HG03045 (cell line): ENCODE measurements at regions not wholly inside any gene's neighbourhood (a gene's known extent, or its start where the extent isn't known, plus 50 kb on each side); places are given as distances from the start of the nearest gene placed in this dataset.
"Not testable (repeated sequence)": the region's sequence is repeated elsewhere in the genome, so short reads cannot be mapped to it uniquely, and the experiment has no call there.

ENCODE experiments used
- ATAC-seq: cut with Tn5 transposase; IDR thresholded peaks from one replicate; pipeline ENCODE4 v1.9.1; 2021; ENCODE audit warnings: mild to moderate bottlenecking, moderate library complexity; ENCODE audit not compliant: unreplicated experiment

GRCh38 chr3:87895983-87896382, 162.8 kb downstream of the CGGBP1 start:
- ATAC-seq: no peak

- no peak for ATAC-seq
Measured at GRCh38 chr3:87873136-87873535, 185.7 kb downstream of the CGGBP1 start.

- ATAC-seq: no peak
Measured at GRCh38 chr3:87867001-87867400, 191.8 kb downstream of the CGGBP1 start.

- no peak for ATAC-seq
Measured at GRCh38 chr3:87856126-87856525, 202.7 kb downstream of the CGGBP1 start.

GRCh38 chr3:87855616-87856015, 203.2 kb downstream of the CGGBP1 start:
- ATAC-seq: no peak

- ATAC-seq: no peak
Measured at GRCh38 chr3:87855211-87855610, 203.6 kb downstream of the CGGBP1 start.

- no peak for ATAC-seq
Measured at GRCh38 chr3:87848003-87848402, 210.8 kb downstream of the CGGBP1 start.

GRCh38 chr3:87837076-87837475, 221.7 kb downstream of the CGGBP1 start:
- no peak for ATAC-seq

- ATAC-seq: no peak
Measured at GRCh38 chr3:87836026-87836425, 222.8 kb downstream of the CGGBP1 start.

GRCh38 chr3:87835236-87835635, 223.6 kb downstream of the CGGBP1 start:
- no peak for ATAC-seq

GRCh38 chr3:87834327-87834726, 224.5 kb downstream of the CGGBP1 start:
- ATAC-seq: no peak

- no peak for ATAC-seq
Measured at GRCh38 chr3:87833039-87833377, 225.8 kb downstream of the CGGBP1 start.

- ATAC-seq: no peak
Measured at GRCh38 chr3:87828046-87828445, 230.8 kb downstream of the CGGBP1 start.

GRCh38 chr3:87822563-87822962, 236.2 kb downstream of the CGGBP1 start:
- ATAC-seq: no peak

- not testable (repeated sequence) for ATAC-seq
Measured at GRCh38 chr3:87813503-87813902, 245.3 kb downstream of the CGGBP1 start.

GRCh38 chr3:87811953-87812352, 246.9 kb downstream of the CGGBP1 start:
- no peak for ATAC-seq

- no peak for ATAC-seq
Measured at GRCh38 chr3:87810452-87811016, 248.3 kb downstream of the CGGBP1 start.

- peak; percentile 55 for ATAC-seq
Measured at GRCh38 chr3:87805670-87806069, 253.1 kb downstream of the CGGBP1 start.

- ATAC-seq: no peak
Measured at GRCh38 chr3:87801409-87801808, 257.4 kb downstream of the CGGBP1 start.

GRCh38 chr3:87800516-87800915, 258.3 kb downstream of the CGGBP1 start:
- no peak for ATAC-seq

GRCh38 chr3:87798567-87798947, 260.2 kb downstream of the CGGBP1 start:
- no peak for ATAC-seq

- no peak for ATAC-seq
Measured at GRCh38 chr3:87797872-87798566, 260.8 kb downstream of the CGGBP1 start.

GRCh38 chr3:87796843-87797185, 262.0 kb downstream of the CGGBP1 start:
- no peak for ATAC-seq
